H9 (cell line): ENCODE measurements at regions not wholly inside any gene's neighbourhood (a gene's known extent, or its start where the extent isn't known, plus 50 kb on each side); places are given as distances from the start of the nearest gene placed in this dataset.

Experiments
- DNase-seq: peaks from one replicate; pipeline ENCODE4 v3.0.0-alpha.2; 2017
- H2AFZ ChIP-seq: one replicate; pipeline ENCODE4 v1.6.1; 2013; ENCODE audit warnings: mild to moderate bottlenecking, low read length, control low read depth, moderate library complexity
- H2AK5ac ChIP-seq: 2 replicates; pipeline ENCODE4 v1.6.1; 2013; ENCODE audit warnings: low read length, control low read depth, mixed read lengths; ENCODE audit not compliant: insufficient read length
- H2BK120ac ChIP-seq: one replicate; pipeline ENCODE4 v1.6.1; 2013; ENCODE audit warnings: low read depth, mild to moderate bottlenecking, low read length, control low read depth, inconsistent platforms; ENCODE audit not compliant: poor library complexity, severe bottlenecking
- H2BK12ac ChIP-seq: 2 replicates; pipeline ENCODE4 v1.6.1; 2013; ENCODE audit warnings: low read length, control low read depth, mixed read lengths, low read depth; ENCODE audit not compliant: insufficient read length
- H2BK15ac ChIP-seq: 2 replicates; pipeline ENCODE4 v1.6.1; 2013; ENCODE audit warnings: low read depth, low read length, control low read depth
- H2BK20ac ChIP-seq: one replicate; pipeline ENCODE4 v1.6.1; 2013; ENCODE audit warnings: low read depth, mild to moderate bottlenecking, low read length, control low read depth, inconsistent platforms; ENCODE audit not compliant: poor library complexity, severe bottlenecking
- H2BK5ac ChIP-seq: 2 replicates; pipeline ENCODE4 v1.6.1; 2013; ENCODE audit warnings: low read length, control low read depth, mixed read lengths; ENCODE audit not compliant: insufficient read length
- H3K14ac ChIP-seq: 2 replicates; pipeline ENCODE4 v1.6.1; 2013; ENCODE audit warnings: low read length, control low read depth; ENCODE audit not compliant: insufficient read depth
- H3K18ac ChIP-seq: 2 replicates; pipeline ENCODE4 v1.6.1; 2013; ENCODE audit warnings: low read depth, mild to moderate bottlenecking, mixed read lengths, low read length, control low read depth; ENCODE audit not compliant: insufficient read length
- H3K23ac ChIP-seq: 2 replicates; pipeline ENCODE4 v1.6.1; 2013; ENCODE audit warnings: low read length, control low read depth, mixed read lengths, low read depth; ENCODE audit not compliant: insufficient read length
- H3K23me2 ChIP-seq: 2 replicates; pipeline ENCODE4 v1.6.1; 2013; ENCODE audit warnings: low read depth, mild to moderate bottlenecking, mixed read lengths, low read length, control low read depth; ENCODE audit not compliant: insufficient read length, poor library complexity, severe bottlenecking
- H3K27ac ChIP-seq: 2 replicates; pipeline ENCODE4 v1.5.1; 2013; ENCODE audit warnings: low read length, control low read depth, mixed read lengths, low read depth; ENCODE audit not compliant: insufficient read length
- H3K27me3 ChIP-seq: 2 replicates; pipeline ENCODE4 v1.6.1; 2013; ENCODE audit warnings: low read length, control low read depth, inconsistent platforms; ENCODE audit not compliant: insufficient read depth
- H3K4ac ChIP-seq: 2 replicates; pipeline ENCODE4 v1.6.1; 2013; ENCODE audit warnings: low read depth, mild to moderate bottlenecking, control low read depth, inconsistent platforms, low read length, moderate library complexity
- H3K4me1 ChIP-seq: 2 replicates; pipeline ENCODE4 v1.6.1; 2013; ENCODE audit warnings: low read length, control low read depth, inconsistent platforms; ENCODE audit not compliant: insufficient read depth
- H3K4me2 ChIP-seq: 2 replicates; pipeline ENCODE4 v1.6.1; 2013; ENCODE audit warnings: low read length, control low read depth, mixed read lengths; ENCODE audit not compliant: insufficient read length, insufficient read depth
- H3K56ac ChIP-seq: 2 replicates; pipeline ENCODE4 v1.6.1; 2013; ENCODE audit warnings: low read depth, mild to moderate bottlenecking, mixed read lengths, low read length, control low read depth; ENCODE audit not compliant: insufficient read length
- H3K79me1 ChIP-seq: 2 replicates; pipeline ENCODE4 v1.6.1; 2013; ENCODE audit warnings: low read depth, mild to moderate bottlenecking, moderate library complexity, low read length, control low read depth, inconsistent platforms; ENCODE audit not compliant: insufficient read depth, poor library complexity, severe bottlenecking
- H3K79me2 ChIP-seq: 2 replicates; pipeline ENCODE4 v1.6.1; 2013; ENCODE audit warnings: low read length, control low read depth, inconsistent platforms; ENCODE audit not compliant: insufficient read depth
- H3K9ac ChIP-seq: 2 replicates; pipeline ENCODE4 v1.6.1; 2013; ENCODE audit warnings: low read length, control low read depth, mixed read lengths; ENCODE audit not compliant: insufficient read length; ENCODE audit errors: extremely low read depth
- H3K9me3 ChIP-seq: one replicate; pipeline ENCODE4 v1.6.1; 2013; ENCODE audit warnings: low read depth, low read length, inconsistent platforms; ENCODE audit not compliant: control insufficient read depth
- H3T11ph ChIP-seq: one replicate; pipeline ENCODE4 v1.6.1; 2013; ENCODE audit warnings: mild to moderate bottlenecking, low read length, control low read depth, inconsistent platforms
- H4K20me1 ChIP-seq: one replicate; pipeline ENCODE4 v1.6.1; 2013; ENCODE audit not compliant: control insufficient read depth, insufficient read length, insufficient read depth
- H4K5ac ChIP-seq: 2 replicates; pipeline ENCODE4 v1.6.1; 2013; ENCODE audit warnings: low read depth, mild to moderate bottlenecking, mixed read lengths, low read length, control low read depth; ENCODE audit not compliant: insufficient read length
- H4K8ac ChIP-seq: replicated peaks from 2 replicates; pipeline ENCODE4 v1.6.1; 2013; ENCODE audit warnings: low read length, control low read depth, mixed read lengths, low read depth; ENCODE audit not compliant: insufficient read length
- H4K91ac ChIP-seq: 2 replicates; pipeline ENCODE4 v1.6.1; 2013; ENCODE audit warnings: low read depth, mild to moderate bottlenecking, moderate library complexity, mixed read lengths, low read length, control low read depth; ENCODE audit not compliant: insufficient read length
- H3K27ac Mint-ChIP-seq, 3 experiments: 2 replicates in 2 of 3; 3 replicates in 1 of 3; pipeline ENCODE4 v1.8.0; 2020 to 2021; ENCODE audit warnings: mixed read lengths in 3 of 3, mild to moderate bottlenecking in 1 of 3, moderate library complexity in 1 of 3
- H3K27me3 Mint-ChIP-seq: 2 replicates; pipeline ENCODE4 v1.8.0; 2021; ENCODE audit warnings: low read depth, mild to moderate bottlenecking, moderate library complexity, mixed read lengths
- H3K36me3 Mint-ChIP-seq, 3 experiments: 2 replicates in 2 of 3; 3 replicates in 1 of 3; pipeline ENCODE4 v1.8.0; 2020 to 2021; ENCODE audit warnings: low read depth in 3 of 3, mixed read lengths in 3 of 3; ENCODE audit not compliant: insufficient read depth in 1 of 3
- H3K4me1 Mint-ChIP-seq, 2 experiments: 2 replicates each; pipeline ENCODE4 v1.8.0; 2020; ENCODE audit warnings: mixed read lengths in 2 of 2
- H3K4me3 Mint-ChIP-seq, 2 experiments: 2 replicates in 1 of 2; 3 replicates in 1 of 2; pipeline ENCODE4 v1.8.0; 2020 to 2021; ENCODE audit warnings: mild to moderate bottlenecking in 2 of 2, mixed read lengths in 2 of 2, moderate library complexity in 1 of 2
- H3K9me3 Mint-ChIP-seq, 2 experiments: 2 replicates in 1 of 2; 3 replicates in 1 of 2; pipeline ENCODE4 v1.8.0; 2020; ENCODE audit warnings: mild to moderate bottlenecking in 2 of 2, mixed read lengths in 2 of 2, moderate library complexity in 1 of 2
- CTCF ChIP-seq: fragments of 200-600 bp; sonication (generic); conservative IDR thresholded peaks from 3 replicates; pipeline ENCODE4 v1.8.0; 2021; ENCODE audit warnings: antibody characterized with exemption, mild to moderate bottlenecking

- no peak overlapping the region for H3K4ac ChIP-seq
- no peak overlapping the region for H2BK15ac ChIP-seq
- no peaks in the 10 kb centered on the region for H4K20me1 ChIP-seq
- no peak for TF ChIP-seq CTCF
- no peak overlapping the region for H3K9ac ChIP-seq
- H2BK5ac ChIP-seq = no peak overlapping the region
- H3K23me2 ChIP-seq = no peaks in the 10 kb centered on the region
- H3K14ac ChIP-seq = no peak overlapping the region
- Mint-ChIP-seq H3K27me3 (peaks cover 2% of the 10 kb centered on the region), H3K27ac (no peak overlapping the region; a peak in 1 of 7 replicates), H3K4me1 (peaks cover 0 to 5% of the 10 kb centered on the region in 2 experiments; a peak in 2 of 4 replicates), H3K36me3 (no peaks in the 10 kb centered on the region; a peak in 1 of 7 replicates), H3K9me3 (no peaks in the 10 kb centered on the region), H3K4me3 (no peak overlapping the region)
- H3K9me3 ChIP-seq = no peaks in the 10 kb centered on the region
- no peaks in the 10 kb centered on the region for H3K4me1 ChIP-seq
- H3K27me3 ChIP-seq = no peaks in the 10 kb centered on the region
- DNase-seq = no peak
- H3K79me1 ChIP-seq = no peaks in the 10 kb centered on the region
- no peak overlapping the region for H3K27ac ChIP-seq
- H2BK20ac ChIP-seq = no peak overlapping the region
- no peak overlapping the region for H4K8ac ChIP-seq
- H3K23ac ChIP-seq = no peak overlapping the region
- H2BK12ac ChIP-seq = no peak overlapping the region
- H2BK120ac ChIP-seq = no peak overlapping the region
- H2AFZ ChIP-seq = no peak overlapping the region
- H4K91ac ChIP-seq = no peak overlapping the region
- H3K79me2 ChIP-seq = no peaks in the 10 kb centered on the region
- H3T11ph ChIP-seq = no peak overlapping the region
- no peak overlapping the region for H2AK5ac ChIP-seq
- no peak overlapping the region for H3K4me2 ChIP-seq
- H4K5ac ChIP-seq = no peak overlapping the region
- no peak overlapping the region for H3K18ac ChIP-seq
- H3K56ac ChIP-seq = no peak overlapping the region
Measured at GRCh38 chr2:217629347-217629746, 373.4 kb downstream of the TNS1 start.
